Panc1 (cell line): ENCODE measurements at regions not wholly inside any gene's neighbourhood (a gene's known extent, or its start where the extent isn't known, plus 50 kb on each side); places are given as distances from the start of the nearest gene placed in this dataset.

ENCODE experiments used
- ATAC-seq: fragments of 200-7000 bp; cut with Tn5 transposase; 2 replicates; pipeline ENCODE4 v1.9.1; 2020; ENCODE audit warnings: mild to moderate bottlenecking, moderate library complexity
- BruUV-seq: library from RNA; stranded (reverse); fragments of 400-500 nt; replicated peaks from 2 replicates; lab custom pipeline; 2021; lab: Mats Ljungman, UMichigan
- CTCF ChIA-PET: fragments of 300-600 bp; sonication (Branson Sonifier 250); formaldehyde crosslinking; loops from one replicate; lab custom pipeline; 2022; ENCODE audit warnings: antibody characterized with exemption; lab: Charles Lee
- POLR2A ChIA-PET: fragments of 300-600 bp; sonication (Branson Sonifier 250); formaldehyde crosslinking; loops from one replicate; lab custom pipeline; 2022; ENCODE audit warnings: antibody characterized with exemption; lab: Charles Lee
- DNase-seq: peaks from one replicate; pipeline ENCODE4 v3.0.0-alpha.2; 2010; ENCODE audit warnings: low read depth, low spot score
- H3K27ac ChIP-seq: 2 replicates; pipeline ENCODE4 v1.5.1; 2011; ENCODE audit warnings: mild to moderate bottlenecking, low read length, inconsistent platforms
- H3K27me3 ChIP-seq: fragments of 200-500 bp; sonication (Bioruptor generic); 2 replicates; pipeline ENCODE4 v1.6.0; 2014; ENCODE audit warnings: low read length, inconsistent platforms; ENCODE audit not compliant: control insufficient read depth, insufficient read depth
- H3K36me3 ChIP-seq: fragments of 200-500 bp; sonication (Bioruptor generic); 2 replicates; pipeline ENCODE4 v1.5.1; 2014; ENCODE audit warnings: inconsistent platforms, mild to moderate bottlenecking, low read length, moderate library complexity; ENCODE audit not compliant: control insufficient read depth, insufficient read depth
- H3K4me1 ChIP-seq: 2 replicates; pipeline ENCODE4 v1.5.1; 2011; ENCODE audit warnings: inconsistent platforms, mild to moderate bottlenecking, low read length, moderate library complexity; ENCODE audit not compliant: control insufficient read depth, insufficient read depth
- H3K4me3 ChIP-seq, 2 experiments: 2 replicates each; pipeline ENCODE4 v1.5.1; 2011 to 2012; ENCODE audit warnings: low read depth in 2 of 2, low read length in 2 of 2, mild to moderate bottlenecking in 2 of 2, inconsistent platforms in 1 of 2, moderate library complexity in 1 of 2
- H3K9me3 ChIP-seq: fragments of 200-500 bp; sonication (Bioruptor generic); 2 replicates; pipeline ENCODE4 v1.5.1; 2014; ENCODE audit warnings: low read depth, mild to moderate bottlenecking, inconsistent platforms, low read length, moderate library complexity; ENCODE audit not compliant: control insufficient read depth, insufficient read depth
- CTCF ChIP-seq: fragments of 450-650 bp; IDR thresholded peaks from 2 replicates; pipeline ENCODE4 v1.5.1; 2017; ENCODE audit warnings: mild to moderate bottlenecking
- POLR2AphosphoS5 ChIP-seq: IDR thresholded peaks from 2 replicates; pipeline ENCODE4 v1.6.1; 2012; ENCODE audit warnings: mild to moderate bottlenecking, low read depth, low read length, moderate library complexity
- REST ChIP-seq, 2 experiments: IDR thresholded peaks; 2 replicates each; pipeline ENCODE4 v1.6.1; 2011 to 2012; ENCODE audit warnings: low read depth in 2 of 2, control low read depth in 1 of 2, low read length in 1 of 2, mild to moderate bottlenecking in 1 of 2, moderate library complexity in 1 of 2; ENCODE audit not compliant: insufficient read depth in 1 of 2
- SIN3A ChIP-seq: IDR thresholded peaks from 2 replicates; pipeline ENCODE4 v1.6.1; 2012; ENCODE audit warnings: low read depth, mild to moderate bottlenecking, low read length, moderate library complexity, borderline replicate concordance; ENCODE audit not compliant: insufficient read depth
- TCF7L2 ChIP-seq: IDR thresholded peaks from 2 replicates; pipeline ENCODE4 v1.6.1; 2011; ENCODE audit warnings: mild to moderate bottlenecking, low read depth, low read length, inconsistent platforms
- in situ Hi-C: cut with HindIII; loops from 2 replicates; pipeline ENCODE4 v1.10.0; 2016; ENCODE audit warnings: low sequenced_read_pairs, low pct_unique_long_range_greater_than_20kb
- intact Hi-C: fragments of 100-400 bp; cut with micrococcal nuclease; formaldehyde crosslinking; loops from one replicate; pipeline ENCODE4 v1.10.0; 2022; ENCODE audit not compliant: unreplicated experiment

- intact Hi-C loops (no loop called here), in situ Hi-C loops (no loop called here)
- Histone ChIP-seq H3K36me3 (no peaks in the 10 kb centered on the region), H3K27me3 (peaks cover 10% of the 10 kb centered on the region), H3K4me3 (no peak overlapping the region), H3K4me1 (no peaks in the 10 kb centered on the region), H3K9me3 (no peaks in the 10 kb centered on the region), H3K27ac (no peak overlapping the region)
- TF ChIP-seq SIN3A, result no peak
- no peak for TF ChIP-seq CTCF
- TF ChIP-seq REST (IDR thresholded peaks at IDR 0.05; ENCODE audit: insufficient read depth in 1 of 2, low read depth in 2 of 2, low read length in 1 of 2), result no peak
- BruUV-seq, result no TSS peak
- ChIA-PET POLR2A (no interaction called here), CTCF (no interaction called here)
- DNase-seq, result no peak
- no peak for ATAC-seq
These were observed 77.8 kb upstream of the KCNMB2 start for GRCh38 chr3:178458313-178459037.

GRCh38 chr3:178459038-178459410, 77.2 kb upstream of the KCNMB2 start:
- Histone ChIP-seq H3K9me3 (no peaks in the 10 kb centered on the region), H3K27ac (no peak overlapping the region), H3K4me1 (no peaks in the 10 kb centered on the region), H3K27me3 (peaks cover 10% of the 10 kb centered on the region), H3K4me3 (no peak overlapping the region), H3K36me3 (no peaks in the 10 kb centered on the region)
- intact Hi-C loops (no loop called here), in situ Hi-C loops (no loop called here)
- no peak for ATAC-seq
- TF ChIP-seq TCF7L2, result no peak
- no peak for TF ChIP-seq POLR2AphosphoS5
- TF ChIP-seq REST (IDR thresholded peaks at IDR 0.05; ENCODE audit: insufficient read depth in 1 of 2, low read depth in 2 of 2, low read length in 1 of 2), result no peak
- no peak for TF ChIP-seq CTCF
- TF ChIP-seq SIN3A, result no peak
- DNase-seq, result no peak
- POLR2A ChIA-PET, result no interaction called here
- CTCF ChIA-PET, result interaction anchor here (0.7 kb wide), 1 partner anchor 19 kb away, joined by 3 read pairs; no protein-coding TSS in a partner anchor
- BruUV-seq, result no TSS peak
